Stimulated activated CD8-positive, alpha-beta memory T cell treated with anti-CD3 and anti-CD28 coated beads, Interleukin-4, amount 100 ng/mL, for 24 hours (primary cell): ENCODE measurements at regions not wholly inside any gene's neighbourhood (a gene's known extent, or its start where the extent isn't known, plus 50 kb on each side); places are given as distances from the start of the nearest gene placed in this dataset.
"Not testable (repeated sequence)": the region's sequence is repeated elsewhere in the genome, so short reads cannot be mapped to it uniquely, and the experiment has no call there.

ENCODE experiments used
- DNase-seq: peaks from one replicate; pipeline ENCODE4 v3.0.0-alpha.2; 2020; ENCODE audit warnings: low read depth

GRCh38 chr4:181007751-181008150, 1235.5 kb upstream of the TENM3 start:
- DNase-seq: no peak

- no peak for DNase-seq
Measured at GRCh38 chr4:181008164-181008563, 1235.0 kb upstream of the TENM3 start.

- DNase-seq: no peak
Measured at GRCh38 chr4:181013162-181013561, 1230.0 kb upstream of the TENM3 start.

GRCh38 chr4:181017038-181017437, 1226.2 kb upstream of the TENM3 start:
- DNase-seq: no peak

GRCh38 chr4:181018472-181018871, 1224.7 kb upstream of the TENM3 start:
- no peak for DNase-seq

- DNase-seq: no peak
Measured at GRCh38 chr4:181018913-181019312, 1224.3 kb upstream of the TENM3 start.

GRCh38 chr4:181020456-181020855, 1222.7 kb upstream of the TENM3 start:
- no peak for DNase-seq

GRCh38 chr4:181021213-181021612, 1222.0 kb upstream of the TENM3 start:
- DNase-seq: no peak

- not testable (repeated sequence) for DNase-seq
Measured at GRCh38 chr4:181030135-181030921, 1212.9 kb upstream of the TENM3 start.

- DNase-seq: no peak
Measured at GRCh38 chr4:181030961-181031360, 1212.2 kb upstream of the TENM3 start.

- DNase-seq: no peak
Measured at GRCh38 chr4:181043486-181043885, 1199.7 kb upstream of the TENM3 start.

GRCh38 chr4:181046809-181047208, 1196.4 kb upstream of the TENM3 start:
- no peak for DNase-seq

GRCh38 chr4:181051931-181052330, 1191.3 kb upstream of the TENM3 start:
- DNase-seq: no peak

- DNase-seq: no peak
Measured at GRCh38 chr4:181061787-181062186, 1181.4 kb upstream of the TENM3 start.

GRCh38 chr4:181063212-181063611, 1180.0 kb upstream of the TENM3 start:
- no peak for DNase-seq

- no peak for DNase-seq
Measured at GRCh38 chr4:181077341-181077740, 1165.9 kb upstream of the TENM3 start.

GRCh38 chr4:181078196-181078595, 1165.0 kb upstream of the TENM3 start:
- DNase-seq: no peak

- DNase-seq: no peak
Measured at GRCh38 chr4:181083757-181084361, 1159.3 kb upstream of the TENM3 start.

- no peak for DNase-seq
Measured at GRCh38 chr4:181085557-181085956, 1157.6 kb upstream of the TENM3 start.

- DNase-seq: no peak
Measured at GRCh38 chr4:181105487-181105886, 1137.7 kb upstream of the TENM3 start.

- DNase-seq: no peak
Measured at GRCh38 chr4:181106398-181106797, 1136.8 kb upstream of the TENM3 start.

GRCh38 chr4:181108237-181108636, 1135.0 kb upstream of the TENM3 start:
- no peak for DNase-seq

- no peak for DNase-seq
Measured at GRCh38 chr4:181119186-181119585, 1124.0 kb upstream of the TENM3 start.

- no peak for DNase-seq
Measured at GRCh38 chr4:181121733-181122132, 1121.5 kb upstream of the TENM3 start.
